WTC11 (cell line): ENCODE measurements at regions not wholly inside any gene's neighbourhood (a gene's known extent, or its start where the extent isn't known, plus 50 kb on each side); places are given as distances from the start of the nearest gene placed in this dataset.

Experiments used
- CBFB ChIP-seq: sonication (generic); formaldehyde crosslinking; IDR thresholded peaks from 2 replicates; pipeline ENCODE4 v1.8.1; 2022; ENCODE audit warnings: mild to moderate bottlenecking, low read depth, missing genetic modification reagents
- CTCF ChIP-seq: fragments of 200-600 bp; IDR thresholded peaks from 2 replicates; pipeline ENCODE4 v1.8.0; 2022; ENCODE audit warnings: antibody characterized with exemption
- E2F4 ChIP-seq: sonication (generic); formaldehyde crosslinking; IDR thresholded peaks from 2 replicates; pipeline ENCODE4 v1.8.1; 2022; ENCODE audit warnings: low read depth, mild to moderate bottlenecking, moderate library complexity, missing genetic modification reagents, borderline replicate concordance
- FOXP1 ChIP-seq: sonication (generic); formaldehyde crosslinking; IDR thresholded peaks from 2 replicates; pipeline ENCODE4 v1.8.0; 2022; ENCODE audit warnings: missing genetic modification reagents, mild to moderate bottlenecking, moderate library complexity, borderline replicate concordance
- TEAD4 ChIP-seq: sonication (generic); formaldehyde crosslinking; IDR thresholded peaks from 2 replicates; pipeline ENCODE4 v1.8.0; 2022; ENCODE audit warnings: mild to moderate bottlenecking, missing genetic modification reagents
- USF2 ChIP-seq: sonication (generic); formaldehyde crosslinking; IDR thresholded peaks from 2 replicates; pipeline ENCODE4 v1.8.1; 2023; ENCODE audit warnings: mild to moderate bottlenecking, missing genetic modification reagents, moderate library complexity
- TF ChIP-seq, protein P1 (sequence below): sonication (generic); formaldehyde crosslinking; IDR thresholded peaks from 2 replicates; pipeline ENCODE4 v1.8.0; 2022; ENCODE audit warnings: mild to moderate bottlenecking, missing genetic modification reagents

DNA sequence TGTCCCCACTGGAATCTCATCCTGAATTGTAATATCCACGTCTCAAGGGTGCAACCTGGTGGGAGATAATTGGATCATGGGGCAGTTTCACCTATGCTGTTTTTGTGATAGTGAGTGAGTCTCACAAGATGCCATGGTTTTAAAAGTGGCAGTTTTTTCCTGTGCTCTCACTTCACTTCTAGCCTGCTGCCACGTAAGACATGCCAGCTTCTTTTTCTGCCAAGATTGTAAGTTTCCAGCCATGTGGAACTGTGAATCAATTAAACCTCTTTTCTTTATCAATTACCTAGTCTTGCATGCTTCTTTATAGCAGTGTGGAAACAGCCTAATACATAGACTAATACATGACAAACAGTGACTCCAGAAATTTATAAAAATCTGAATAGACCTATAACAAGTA, 1131.8 kb downstream of the PCDH7 start:
- TF ChIP-seq E2F4 (CRISPR knock-in tag) (no peak), CTCF (no peak), CBFB (CRISPR knock-in tag) (no peak), TEAD4 (no peak), USF2 (CRISPR knock-in tag) (no peak), FOXP1 (CRISPR knock-in tag) (no peak)
- TF ChIP-seq, protein P1, sequence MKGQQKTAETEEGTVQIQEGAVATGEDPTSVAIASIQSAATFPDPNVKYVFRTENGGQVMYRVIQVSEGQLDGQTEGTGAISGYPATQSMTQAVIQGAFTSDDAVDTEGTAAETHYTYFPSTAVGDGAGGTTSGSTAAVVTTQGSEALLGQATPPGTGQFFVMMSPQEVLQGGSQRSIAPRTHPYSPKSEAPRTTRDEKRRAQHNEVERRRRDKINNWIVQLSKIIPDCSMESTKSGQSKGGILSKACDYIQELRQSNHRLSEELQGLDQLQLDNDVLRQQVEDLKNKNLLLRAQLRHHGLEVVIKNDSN (CRISPR knock-in tag) = no peak
